GM23248 (cell line): ENCODE measurements at regions not wholly inside any gene's neighbourhood (a gene's known extent, or its start where the extent isn't known, plus 50 kb on each side); places are given as distances from the start of the nearest gene placed in this dataset.

Source experiments
- DNase-seq: peaks from one replicate; pipeline ENCODE4 v3.0.0-alpha.2; 2015
- H2AFZ ChIP-seq: fragments of 200-600 bp; sonication (generic); 2 replicates; pipeline ENCODE4 v1.6.1; 2016; ENCODE audit warnings: antibody characterized with exemption
- H3F3A ChIP-seq: fragments of 200-600 bp; sonication (generic); 2 replicates; pipeline ENCODE4 v1.6.1; 2016; ENCODE audit warnings: mild to moderate bottlenecking, antibody characterized with exemption, mixed run types; ENCODE audit not compliant: insufficient read depth
- H3K27ac ChIP-seq: fragments of 200-600 bp; sonication (generic); 2 replicates; pipeline ENCODE4 v1.5.1; 2016; ENCODE audit warnings: mild to moderate bottlenecking
- H3K27me3 ChIP-seq: fragments of 200-600 bp; sonication (generic); replicated peaks from 2 replicates; pipeline ENCODE4 v1.6.1; 2016; ENCODE audit warnings: mild to moderate bottlenecking; ENCODE audit not compliant: insufficient read depth
- H3K36me3 ChIP-seq: fragments of 200-600 bp; sonication (generic); 2 replicates; pipeline ENCODE4 v1.6.1; 2016; ENCODE audit warnings: low read depth, mild to moderate bottlenecking
- H3K4me1 ChIP-seq: fragments of 200-600 bp; sonication (generic); 2 replicates; pipeline ENCODE4 v1.6.1; 2016; ENCODE audit warnings: mild to moderate bottlenecking; ENCODE audit not compliant: insufficient read depth
- H3K4me2 ChIP-seq: fragments of 200-600 bp; sonication (generic); one replicate; pipeline ENCODE4 v1.6.1; 2016; ENCODE audit warnings: mild to moderate bottlenecking; ENCODE audit not compliant: unreplicated experiment
- H3K4me3 ChIP-seq: fragments of 200-600 bp; sonication (generic); 2 replicates; pipeline ENCODE4 v1.5.1; 2016; ENCODE audit warnings: mild to moderate bottlenecking
- H3K79me2 ChIP-seq: fragments of 200-600 bp; sonication (generic); 2 replicates; pipeline ENCODE4 v1.6.1; 2016; ENCODE audit warnings: mild to moderate bottlenecking; ENCODE audit not compliant: insufficient read depth
- H3K9ac ChIP-seq: fragments of 200-600 bp; sonication (generic); 2 replicates; pipeline ENCODE4 v1.6.1; 2016; ENCODE audit warnings: mild to moderate bottlenecking
- H3K9me2 ChIP-seq: fragments of 200-600 bp; sonication (generic); 2 replicates; pipeline ENCODE4 v1.6.1; 2016; ENCODE audit warnings: mixed run types, mild to moderate bottlenecking, moderate library complexity; ENCODE audit not compliant: insufficient read depth
- H3K9me3 ChIP-seq: fragments of 200-600 bp; sonication (generic); one replicate; pipeline ENCODE4 v1.6.1; 2017; ENCODE audit warnings: low read depth
- H4K20me1 ChIP-seq: fragments of 200-600 bp; sonication (generic); 2 replicates; pipeline ENCODE4 v1.6.0; 2016; ENCODE audit not compliant: insufficient read depth
- EZH2 ChIP-seq: fragments of 200-600 bp; sonication (generic); IDR thresholded peaks from 2 replicates; pipeline ENCODE4 v1.6.1; 2018; ENCODE audit warnings: antibody characterized with exemption, mild to moderate bottlenecking; ENCODE audit not compliant: insufficient read depth, poor library complexity, severe bottlenecking
- EZH2phosphoT487 ChIP-seq: fragments of 200-600 bp; sonication (generic); IDR thresholded peaks from 2 replicates; pipeline ENCODE4 v1.6.1; 2018; ENCODE audit warnings: antibody characterized with exemption, moderate library complexity, mild to moderate bottlenecking, low read depth; ENCODE audit not compliant: insufficient read depth
- WGBS, 2 experiments: methylation state at CpG; one replicate each; pipeline ENCODE4 v1.1.6; 2015 to 2017; ENCODE audit warnings: low lambda C conversion rate in 2 of 2, low coverage in 1 of 2; ENCODE audit errors: missing lambda C conversion rate in 2 of 2; 5-methylcytosine and 5-hydroxymethylcytosine counted together
- in situ Hi-C: fragments of 300-500 bp; cut with MboI; formaldehyde crosslinking; loops from 2 replicates; pipeline ENCODE4 v1.15.0; 2020

- WGBS, 2 experiments = 19 to 28% methylated on average over 2 of the region's 2 CpGs
- no peaks in the 10 kb centered on the region for H4K20me1 ChIP-seq
- no peak overlapping the region for H3K27ac ChIP-seq
- in situ Hi-C loops = no loop called here
- no peak overlapping the region for H3K4me3 ChIP-seq
- no peak overlapping the region for H3K9ac ChIP-seq
- no peaks in the 10 kb centered on the region for H3F3A ChIP-seq
- H3K4me2 ChIP-seq = no peak overlapping the region
- TF ChIP-seq EZH2 = no peak
- TF ChIP-seq EZH2phosphoT487 = no peak
- H3K9me2 ChIP-seq = no peaks in the 10 kb centered on the region
- no peaks in the 10 kb centered on the region for H3K27me3 ChIP-seq
- no peaks in the 10 kb centered on the region for H3K36me3 ChIP-seq
- no peaks in the 10 kb centered on the region for H3K79me2 ChIP-seq
- H2AFZ ChIP-seq = no peak overlapping the region
- no peak for DNase-seq
- H3K4me1 ChIP-seq = no peaks in the 10 kb centered on the region
- H3K9me3 ChIP-seq = no peaks in the 10 kb centered on the region
Observed at GRCh38 chr7:159213253-159213652, 68.6 kb upstream of the VIPR2 start.

- H3K36me3 ChIP-seq = no peaks in the 10 kb centered on the region
- H3K4me2 ChIP-seq = no peak overlapping the region
- H3K27me3 ChIP-seq = no peaks in the 10 kb centered on the region
- H3K4me1 ChIP-seq = no peaks in the 10 kb centered on the region
- H2AFZ ChIP-seq = no peak overlapping the region
- in situ Hi-C loops = no loop called here
- WGBS, 2 experiments = 18 to 28% methylated on average over 4 of the region's 4 CpGs
- DNase-seq = no peak
- no peak for TF ChIP-seq EZH2
- no peaks in the 10 kb centered on the region for H3F3A ChIP-seq
- H3K9me3 ChIP-seq = no peaks in the 10 kb centered on the region
- no peak overlapping the region for H3K9ac ChIP-seq
- no peaks in the 10 kb centered on the region for H3K79me2 ChIP-seq
- H3K27ac ChIP-seq = no peak overlapping the region
- no peaks in the 10 kb centered on the region for H4K20me1 ChIP-seq
- H3K9me2 ChIP-seq = no peaks in the 10 kb centered on the region
- no peak overlapping the region for H3K4me3 ChIP-seq
Observed at GRCh38 chr7:159212226-159212625, 67.6 kb upstream of the VIPR2 start.

- Histone ChIP-seq H3F3A (no peaks in the 10 kb centered on the region), H3K9ac (no peak overlapping the region), H3K27ac (no peak overlapping the region), H2AFZ (no peak overlapping the region), H3K9me2 (no peaks in the 10 kb centered on the region), H3K79me2 (no peaks in the 10 kb centered on the region), H3K36me3 (no peaks in the 10 kb centered on the region), H3K4me3 (no peak overlapping the region), H3K4me1 (no peaks in the 10 kb centered on the region), H3K4me2 (no peak overlapping the region), H3K27me3 (no peaks in the 10 kb centered on the region), H3K9me3 (no peaks in the 10 kb centered on the region), H4K20me1 (no peaks in the 10 kb centered on the region)
- TF ChIP-seq EZH2 (no peak), EZH2phosphoT487 (no peak)
- WGBS, 2 experiments = 25 to 26% methylated on average over 18 to 19 of the region's 19 CpGs
- in situ Hi-C loops = no loop called here
- DNase-seq = no peak
Observed at GRCh38 chr7:159211540-159212182, 67.0 kb upstream of the VIPR2 start.

- no peak for DNase-seq
- H3K4me3 ChIP-seq = no peak overlapping the region
- TF ChIP-seq EZH2 = no peak
- no peak for TF ChIP-seq EZH2phosphoT487
- H3K9ac ChIP-seq = no peak overlapping the region
- no peaks in the 10 kb centered on the region for H3K9me2 ChIP-seq
- H4K20me1 ChIP-seq = no peaks in the 10 kb centered on the region
- 6 to 13% methylated on average over 1 of the region's 1 CpG for WGBS, 2 experiments
- in situ Hi-C loops = no loop called here
- no peaks in the 10 kb centered on the region for H3K4me1 ChIP-seq
- H3F3A ChIP-seq = no peaks in the 10 kb centered on the region
- H3K27ac ChIP-seq = no peak overlapping the region
- H3K27me3 ChIP-seq = no peaks in the 10 kb centered on the region
- no peaks in the 10 kb centered on the region for H3K36me3 ChIP-seq
- no peaks in the 10 kb centered on the region for H3K9me3 ChIP-seq
- H3K79me2 ChIP-seq = no peaks in the 10 kb centered on the region
- H2AFZ ChIP-seq = no peak overlapping the region
- H3K4me2 ChIP-seq = no peak overlapping the region
Observed at GRCh38 chr7:159210581-159211235, 66.0 kb upstream of the VIPR2 start.
